Vagina (tissue), 2 donors: ENCODE measurements at regions not wholly inside any gene's neighbourhood (a gene's known extent, or its start where the extent isn't known, plus 50 kb on each side); places are given as distances from the start of the nearest gene placed in this dataset.
"Not testable (repeated sequence)": the region's sequence is repeated elsewhere in the genome, so short reads cannot be mapped to it uniquely, and the experiment has no call there.

Source experiments
- POLR2A ChIP-seq, 2 donors: fragments of 450-650 bp; IDR thresholded peaks; one replicate each; pipeline ENCODE4 v1.6.1; 2017; ENCODE audit warnings: antibody characterized with exemption in 2 of 2, mild to moderate bottlenecking in 2 of 2, moderate library complexity in 2 of 2
- POLR2AphosphoS5 ChIP-seq, 2 donors: sonication (generic); formaldehyde crosslinking; IDR thresholded peaks; one replicate each; pipeline ENCODE4 v1.9.0; 2017; ENCODE audit warnings: antibody characterized with exemption in 2 of 2, mild to moderate bottlenecking in 2 of 2, low read depth in 1 of 2; ENCODE audit not compliant: insufficient read depth in 1 of 2

- not testable (repeated sequence) for TF ChIP-seq POLR2AphosphoS5 (IDR thresholded peaks at IDR 0.05; ENCODE audit: insufficient read depth in 1 of 2, low read depth in 1 of 2); POLR2A (IDR thresholded peaks at IDR 0.05)
Measured at GRCh38 chr4:112092330-112092729, 52.9 kb upstream of the FAM241A start.
